SU-DHL-6 (cell line): ENCODE measurements at regions not wholly inside any gene's neighbourhood (a gene's known extent, or its start where the extent isn't known, plus 50 kb on each side); places are given as distances from the start of the nearest gene placed in this dataset.

Experiments used
- EZH2phosphoT487 ChIP-seq: fragments of 200-600 bp; sonication (generic), shearing (Covaris generic); conservative IDR thresholded peaks from 2 replicates; pipeline ENCODE4 v1.6.1; 2018; ENCODE audit warnings: mild to moderate bottlenecking, antibody characterized with exemption, low read length, moderate library complexity, mixed read lengths
- TF ChIP-seq, protein P1 (sequence below): fragments of 200-600 bp; sonication (generic); IDR thresholded peaks from one replicate; pipeline ENCODE4 v1.5.1; 2017; ENCODE audit warnings: antibody characterized with exemption, mild to moderate bottlenecking, low read length, moderate library complexity; ENCODE audit not compliant: insufficient read depth, poor library complexity, severe bottlenecking

GRCh38 chr5:124457901-124458300, 288.5 kb downstream of the ZNF608 start:
- TF ChIP-seq, protein P1, sequence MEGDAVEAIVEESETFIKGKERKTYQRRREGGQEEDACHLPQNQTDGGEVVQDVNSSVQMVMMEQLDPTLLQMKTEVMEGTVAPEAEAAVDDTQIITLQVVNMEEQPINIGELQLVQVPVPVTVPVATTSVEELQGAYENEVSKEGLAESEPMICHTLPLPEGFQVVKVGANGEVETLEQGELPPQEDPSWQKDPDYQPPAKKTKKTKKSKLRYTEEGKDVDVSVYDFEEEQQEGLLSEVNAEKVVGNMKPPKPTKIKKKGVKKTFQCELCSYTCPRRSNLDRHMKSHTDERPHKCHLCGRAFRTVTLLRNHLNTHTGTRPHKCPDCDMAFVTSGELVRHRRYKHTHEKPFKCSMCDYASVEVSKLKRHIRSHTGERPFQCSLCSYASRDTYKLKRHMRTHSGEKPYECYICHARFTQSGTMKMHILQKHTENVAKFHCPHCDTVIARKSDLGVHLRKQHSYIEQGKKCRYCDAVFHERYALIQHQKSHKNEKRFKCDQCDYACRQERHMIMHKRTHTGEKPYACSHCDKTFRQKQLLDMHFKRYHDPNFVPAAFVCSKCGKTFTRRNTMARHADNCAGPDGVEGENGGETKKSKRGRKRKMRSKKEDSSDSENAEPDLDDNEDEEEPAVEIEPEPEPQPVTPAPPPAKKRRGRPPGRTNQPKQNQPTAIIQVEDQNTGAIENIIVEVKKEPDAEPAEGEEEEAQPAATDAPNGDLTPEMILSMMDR = no peak
- TF ChIP-seq EZH2phosphoT487 = no peak
